ENCODE measurements at regions not wholly inside any gene's neighbourhood (a gene's known extent, or its start where the extent isn't known, plus 50 kb on each side); places are given as distances from the start of the nearest gene placed in this dataset.

DNA sequence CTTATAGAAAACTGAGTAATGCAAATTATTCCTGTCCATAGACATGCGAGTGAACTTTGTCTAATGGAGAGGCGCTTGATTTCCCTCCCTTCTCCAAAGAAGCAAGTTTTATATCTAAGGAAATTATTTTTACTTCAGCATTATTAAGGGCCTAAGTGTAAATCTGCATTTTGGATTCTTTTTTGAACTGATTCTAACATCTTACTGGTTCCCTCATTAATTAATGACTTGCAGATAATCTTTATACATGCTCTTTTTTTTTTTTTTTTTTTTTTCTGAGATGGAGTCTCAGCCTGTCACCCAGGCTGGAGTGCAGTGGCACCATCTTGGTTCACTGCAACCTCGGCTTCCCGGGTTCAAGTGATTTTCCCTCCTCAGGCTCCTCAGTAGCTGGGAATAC is 209.5 kb downstream of the TLE4 start:
- Histone ChIP-seq H3K27me3 (no peaks in the 10 kb centered on the region), H3K9me3 (no peaks in the 10 kb centered on the region), H3K4me1 (no peaks in the 10 kb centered on the region), H3K27ac (no peak overlapping the region), H3K36me3 (no peaks in the 10 kb centered on the region), H3K4me3 (no peak overlapping the region)
- TF ChIP-seq CTCF (IDR thresholded peaks at IDR 0.05) (no peak), POLR2A (IDR thresholded peaks at IDR 0.05) (no peak), POLR2AphosphoS5 (IDR thresholded peaks at IDR 0.05) (no peak), EP300 (IDR thresholded peaks at IDR 0.05) (no peak)
- 94 to 100% methylated on average over 1 to 4 of the region's 4 CpGs for WGBS, 2 donors (ENCODE audit: low coverage in 1 of 2)
- no peak for ATAC-seq

DNA sequence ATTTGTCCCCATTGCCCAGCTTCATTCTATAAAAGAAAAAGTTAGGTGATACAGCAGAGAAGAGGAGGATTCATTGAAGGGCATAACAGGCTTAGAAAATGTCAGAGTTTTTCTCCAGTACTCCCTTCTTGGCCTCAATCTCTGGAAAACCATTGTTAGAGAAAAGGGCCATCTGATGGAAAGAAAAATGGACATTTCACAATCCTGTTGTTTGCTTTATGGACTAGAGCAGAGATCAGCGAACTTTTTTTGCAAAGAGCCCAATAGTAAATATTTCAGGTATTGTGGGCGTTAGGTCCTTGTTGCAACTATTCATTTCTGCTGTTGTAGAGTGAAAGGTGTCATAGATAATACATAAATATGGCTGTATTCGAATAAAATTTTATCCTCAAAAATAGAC is 208.8 kb downstream of the TLE4 start:
- Histone ChIP-seq H3K9me3 (no peaks in the 10 kb centered on the region), H3K36me3 (no peaks in the 10 kb centered on the region), H3K4me1 (no peaks in the 10 kb centered on the region), H3K27ac (no peak overlapping the region), H3K4me3 (no peak overlapping the region), H3K27me3 (no peaks in the 10 kb centered on the region)
- TF ChIP-seq POLR2AphosphoS5 (IDR thresholded peaks at IDR 0.05) (no peak), POLR2A (IDR thresholded peaks at IDR 0.05) (no peak), CTCF (IDR thresholded peaks at IDR 0.05) (no peak), EP300 (IDR thresholded peaks at IDR 0.05) (no peak)
- 83 to 90% methylated on average over 3 of the region's 3 CpGs for WGBS, 2 donors (ENCODE audit: low coverage in 1 of 2)
- ATAC-seq = no peak

GRCh38 chr9:79779901-79780300 is 208.1 kb downstream of the TLE4 start:
- Histone ChIP-seq H3K4me1 (no peaks in the 10 kb centered on the region), H3K27ac (no peak overlapping the region), H3K4me3 (no peak overlapping the region), H3K9me3 (no peaks in the 10 kb centered on the region), H3K36me3 (no peaks in the 10 kb centered on the region), H3K27me3 (no peaks in the 10 kb centered on the region)
- TF ChIP-seq CTCF (IDR thresholded peaks at IDR 0.05) = no peak
- no peak for TF ChIP-seq POLR2AphosphoS5 (IDR thresholded peaks at IDR 0.05)
- no peak for TF ChIP-seq POLR2A (IDR thresholded peaks at IDR 0.05)
- TF ChIP-seq EP300 (IDR thresholded peaks at IDR 0.05) = no peak
- WGBS, 2 donors (ENCODE audit: low coverage in 1 of 2) = 67 to 74% methylated on average over 4 to 7 of the region's 7 CpGs
- ATAC-seq = no peak

GRCh38 chr9:79778581-79778980 is 206.8 kb downstream of the TLE4 start:
- no peaks in the 10 kb centered on the region for H3K27me3 ChIP-seq
- H3K4me3 ChIP-seq = no peak overlapping the region
- H3K36me3 ChIP-seq = no peaks in the 10 kb centered on the region
- WGBS, 2 donors (ENCODE audit: low coverage in 1 of 2) = 40 to 82% methylated on average over 1 of the region's 1 CpG
- no peaks in the 10 kb centered on the region for H3K9me3 ChIP-seq
- ATAC-seq = no peak
- TF ChIP-seq CTCF (IDR thresholded peaks at IDR 0.05) (no peak), EP300 (IDR thresholded peaks at IDR 0.05) (no peak), POLR2A (IDR thresholded peaks at IDR 0.05) (no peak), POLR2AphosphoS5 (IDR thresholded peaks at IDR 0.05) (no peak)
- H3K27ac ChIP-seq = no peak overlapping the region
- H3K4me1 ChIP-seq = no peaks in the 10 kb centered on the region

- Histone ChIP-seq H3K4me3 (no peak overlapping the region), H3K27me3 (no peaks in the 10 kb centered on the region), H3K27ac (no peak overlapping the region), H3K36me3 (no peaks in the 10 kb centered on the region), H3K4me1 (no peaks in the 10 kb centered on the region), H3K9me3 (no peaks in the 10 kb centered on the region)
- WGBS, 2 donors (ENCODE audit: low coverage in 1 of 2) = 42 to 71% methylated on average over 2 of the region's 2 CpGs
- no peak for ATAC-seq
- no peak for TF ChIP-seq POLR2A (IDR thresholded peaks at IDR 0.05)
- TF ChIP-seq CTCF (IDR thresholded peaks at IDR 0.05) = no peak
- no peak for TF ChIP-seq EP300 (IDR thresholded peaks at IDR 0.05)
- no peak for TF ChIP-seq POLR2AphosphoS5 (IDR thresholded peaks at IDR 0.05)
Measured at GRCh38 chr9:79776581-79776980, 204.8 kb downstream of the TLE4 start.
